ENCODE measurements at regions not wholly inside any gene's neighbourhood (a gene's known extent, or its start where the extent isn't known, plus 50 kb on each side); places are given as distances from the start of the nearest gene placed in this dataset.

DNA sequence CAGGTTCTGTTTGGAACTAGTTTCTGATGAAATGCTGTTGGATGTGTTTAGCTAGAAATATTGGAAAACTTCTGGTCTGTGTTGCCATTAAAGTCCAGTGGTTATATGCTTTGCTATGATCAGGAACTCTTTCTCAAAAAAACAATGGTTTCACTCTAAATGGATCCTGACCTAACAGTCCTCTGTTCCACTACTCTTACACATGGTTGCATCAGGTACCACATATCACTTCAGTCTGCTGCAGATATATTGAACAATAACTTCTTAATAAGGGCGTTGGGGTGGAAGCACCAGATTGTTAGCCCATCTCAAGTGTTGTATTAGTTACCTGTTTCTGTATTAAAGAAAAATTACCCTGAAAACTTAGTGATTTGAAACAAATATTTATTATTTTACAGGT lies 676.6 kb upstream of the GCFC2 start:
- Histone ChIP-seq H3K4me3 (ENCODE audit: low read depth, low read length) (no peak overlapping the region), H3K27me3 (ENCODE audit: control insufficient read depth, insufficient read depth, low read length) (no peaks in the 10 kb centered on the region), H3K36me3 (ENCODE audit: control insufficient read depth, insufficient read depth, low read length) (no peaks in the 10 kb centered on the region)
- ChIA-PET POLR2A (no interaction called here), CTCF (no interaction called here)
- TF ChIP-seq, protein P1, sequence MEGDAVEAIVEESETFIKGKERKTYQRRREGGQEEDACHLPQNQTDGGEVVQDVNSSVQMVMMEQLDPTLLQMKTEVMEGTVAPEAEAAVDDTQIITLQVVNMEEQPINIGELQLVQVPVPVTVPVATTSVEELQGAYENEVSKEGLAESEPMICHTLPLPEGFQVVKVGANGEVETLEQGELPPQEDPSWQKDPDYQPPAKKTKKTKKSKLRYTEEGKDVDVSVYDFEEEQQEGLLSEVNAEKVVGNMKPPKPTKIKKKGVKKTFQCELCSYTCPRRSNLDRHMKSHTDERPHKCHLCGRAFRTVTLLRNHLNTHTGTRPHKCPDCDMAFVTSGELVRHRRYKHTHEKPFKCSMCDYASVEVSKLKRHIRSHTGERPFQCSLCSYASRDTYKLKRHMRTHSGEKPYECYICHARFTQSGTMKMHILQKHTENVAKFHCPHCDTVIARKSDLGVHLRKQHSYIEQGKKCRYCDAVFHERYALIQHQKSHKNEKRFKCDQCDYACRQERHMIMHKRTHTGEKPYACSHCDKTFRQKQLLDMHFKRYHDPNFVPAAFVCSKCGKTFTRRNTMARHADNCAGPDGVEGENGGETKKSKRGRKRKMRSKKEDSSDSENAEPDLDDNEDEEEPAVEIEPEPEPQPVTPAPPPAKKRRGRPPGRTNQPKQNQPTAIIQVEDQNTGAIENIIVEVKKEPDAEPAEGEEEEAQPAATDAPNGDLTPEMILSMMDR (IDR thresholded peaks at IDR 0.05; ENCODE audit: insufficient read depth, low read depth, low read length), result no peak
- no peak for DNase-seq (ENCODE audit: low read depth)

DNA sequence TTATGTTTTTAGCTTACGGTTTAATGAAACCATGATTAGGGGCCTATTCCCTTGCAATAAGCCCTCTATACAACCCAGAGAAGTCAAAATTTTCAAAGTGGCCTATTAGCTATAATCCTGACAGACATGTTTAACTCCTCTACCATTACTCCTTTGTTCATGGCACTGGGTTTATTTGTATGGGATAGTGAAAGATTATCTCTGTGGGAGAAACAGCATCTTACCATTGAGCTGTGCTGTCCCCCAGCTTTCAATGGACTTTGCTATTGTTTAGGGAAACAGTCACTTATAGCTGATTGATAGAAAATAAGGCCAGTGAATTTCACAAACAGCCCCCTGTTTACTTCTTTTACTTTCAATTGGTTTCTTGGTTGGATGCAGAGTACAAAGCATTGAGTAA lies 675.2 kb upstream of the GCFC2 start:
- TF ChIP-seq, protein P1 (IDR thresholded peaks at IDR 0.05; ENCODE audit: insufficient read depth, low read depth, low read length), result no peak
- no peaks in the 10 kb centered on the region for H3K27me3 ChIP-seq (ENCODE audit: control insufficient read depth, insufficient read depth, low read length)

GRCh38 chr2:76381624-76382023 lies 670.9 kb upstream of the GCFC2 start:
- ChIA-PET CTCF (no interaction called here), POLR2A (no interaction called here)

More for the DNA sequence above, 675.2 kb upstream of the GCFC2 start:
- ChIA-PET POLR2A (no interaction called here), CTCF (no interaction called here)
- Histone ChIP-seq H3K36me3 (ENCODE audit: control insufficient read depth, insufficient read depth, low read length) (no peaks in the 10 kb centered on the region), H3K4me3 (ENCODE audit: low read depth, low read length) (no peak overlapping the region)
- no peak for DNase-seq (ENCODE audit: low read depth)

DNA sequence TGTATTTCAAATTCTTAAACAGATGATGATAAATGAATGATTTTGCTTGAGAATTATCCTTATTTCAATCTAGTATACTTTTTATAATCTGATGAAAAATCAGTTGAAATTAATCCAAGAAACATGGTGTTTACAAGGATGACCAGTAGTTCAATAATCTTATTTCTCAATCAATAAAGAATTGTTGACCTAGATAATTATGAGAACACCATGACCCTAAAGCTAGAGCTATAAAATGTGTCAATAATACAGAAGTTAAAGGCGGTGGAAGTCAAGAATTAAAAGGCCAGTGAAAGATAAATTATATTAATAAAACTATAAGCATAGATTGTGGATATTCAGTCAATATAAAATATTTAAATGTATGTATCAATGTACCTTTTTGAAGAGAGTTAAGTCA lies 667.4 kb upstream of the GCFC2 start:
- POLR2A ChIA-PET, result no interaction called here
- CTCF ChIA-PET, result no interaction called here
- TF ChIP-seq, protein P1 (IDR thresholded peaks at IDR 0.05; ENCODE audit: insufficient read depth, low read depth, low read length), result no peak

More at GRCh38 chr2:76381624-76382023, 670.9 kb upstream of the GCFC2 start:
- Histone ChIP-seq H3K4me3 (ENCODE audit: low read depth, low read length) (no peak overlapping the region), H3K27me3 (ENCODE audit: control insufficient read depth, insufficient read depth, low read length) (no peaks in the 10 kb centered on the region), H3K36me3 (ENCODE audit: control insufficient read depth, insufficient read depth, low read length) (no peaks in the 10 kb centered on the region)
- TF ChIP-seq, protein P1 (IDR thresholded peaks at IDR 0.05; ENCODE audit: insufficient read depth, low read depth, low read length), result no peak
- no peak for DNase-seq (ENCODE audit: low read depth)

DNA sequence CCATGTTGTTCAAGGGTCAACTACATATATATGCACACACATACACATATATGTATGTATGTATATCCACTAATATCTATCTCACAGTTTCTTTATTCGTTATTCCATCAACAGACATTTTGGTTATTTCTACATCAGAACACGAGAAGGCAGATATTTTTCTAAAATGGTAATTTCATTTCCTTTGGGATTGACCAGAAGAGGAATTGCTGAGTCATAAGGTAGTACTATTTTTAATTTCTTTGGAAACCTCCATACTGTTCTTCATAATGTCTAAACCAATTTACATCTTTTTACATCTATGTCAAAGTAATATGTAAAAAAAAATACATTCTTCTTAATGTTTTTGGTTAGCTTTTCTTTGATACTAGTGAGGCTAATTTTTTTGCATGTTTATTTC lies 630.7 kb upstream of the GCFC2 start:
- DNase-seq (ENCODE audit: low read depth), result no peak
- ChIA-PET POLR2A (no interaction called here), CTCF (no interaction called here)
- Histone ChIP-seq H3K4me3 (ENCODE audit: low read depth, low read length) (no peak overlapping the region), H3K27me3 (ENCODE audit: control insufficient read depth, insufficient read depth, low read length) (no peaks in the 10 kb centered on the region), H3K36me3 (ENCODE audit: control insufficient read depth, insufficient read depth, low read length) (no peaks in the 10 kb centered on the region)
- TF ChIP-seq, protein P1 (IDR thresholded peaks at IDR 0.05; ENCODE audit: insufficient read depth, low read depth, low read length), result no peak

More for the DNA sequence above, 667.4 kb upstream of the GCFC2 start:
- no peak overlapping the region for H3K4me3 ChIP-seq (ENCODE audit: low read depth, low read length)
- H3K36me3 ChIP-seq (ENCODE audit: control insufficient read depth, insufficient read depth, low read length), result no peaks in the 10 kb centered on the region
- no peak for DNase-seq (ENCODE audit: low read depth)
- H3K27me3 ChIP-seq (ENCODE audit: control insufficient read depth, insufficient read depth, low read length), result no peaks in the 10 kb centered on the region

Data from BJ (cell line).